H9 (cell line): ENCODE measurements at regions not wholly inside any gene's neighbourhood (a gene's known extent, or its start where the extent isn't known, plus 50 kb on each side); places are given as distances from the start of the nearest gene placed in this dataset.

Experiments used
- DNase-seq: peaks from one replicate; pipeline ENCODE4 v3.0.0-alpha.2; 2017
- H2AFZ ChIP-seq: one replicate; pipeline ENCODE4 v1.6.1; 2013; ENCODE audit warnings: mild to moderate bottlenecking, low read length, control low read depth, moderate library complexity
- H2AK5ac ChIP-seq: 2 replicates; pipeline ENCODE4 v1.6.1; 2013; ENCODE audit warnings: low read length, control low read depth, mixed read lengths; ENCODE audit not compliant: insufficient read length
- H2BK120ac ChIP-seq: one replicate; pipeline ENCODE4 v1.6.1; 2013; ENCODE audit warnings: low read depth, mild to moderate bottlenecking, low read length, control low read depth, inconsistent platforms; ENCODE audit not compliant: poor library complexity, severe bottlenecking
- H2BK12ac ChIP-seq: 2 replicates; pipeline ENCODE4 v1.6.1; 2013; ENCODE audit warnings: low read length, control low read depth, mixed read lengths, low read depth; ENCODE audit not compliant: insufficient read length
- H2BK15ac ChIP-seq: 2 replicates; pipeline ENCODE4 v1.6.1; 2013; ENCODE audit warnings: low read depth, low read length, control low read depth
- H2BK20ac ChIP-seq: one replicate; pipeline ENCODE4 v1.6.1; 2013; ENCODE audit warnings: low read depth, mild to moderate bottlenecking, low read length, control low read depth, inconsistent platforms; ENCODE audit not compliant: poor library complexity, severe bottlenecking
- H2BK5ac ChIP-seq: 2 replicates; pipeline ENCODE4 v1.6.1; 2013; ENCODE audit warnings: low read length, control low read depth, mixed read lengths; ENCODE audit not compliant: insufficient read length
- H3K14ac ChIP-seq: 2 replicates; pipeline ENCODE4 v1.6.1; 2013; ENCODE audit warnings: low read length, control low read depth; ENCODE audit not compliant: insufficient read depth
- H3K18ac ChIP-seq: 2 replicates; pipeline ENCODE4 v1.6.1; 2013; ENCODE audit warnings: low read depth, mild to moderate bottlenecking, mixed read lengths, low read length, control low read depth; ENCODE audit not compliant: insufficient read length
- H3K23ac ChIP-seq: 2 replicates; pipeline ENCODE4 v1.6.1; 2013; ENCODE audit warnings: low read length, control low read depth, mixed read lengths, low read depth; ENCODE audit not compliant: insufficient read length
- H3K23me2 ChIP-seq: 2 replicates; pipeline ENCODE4 v1.6.1; 2013; ENCODE audit warnings: low read depth, mild to moderate bottlenecking, mixed read lengths, low read length, control low read depth; ENCODE audit not compliant: insufficient read length, poor library complexity, severe bottlenecking
- H3K27ac ChIP-seq: 2 replicates; pipeline ENCODE4 v1.5.1; 2013; ENCODE audit warnings: low read length, control low read depth, mixed read lengths, low read depth; ENCODE audit not compliant: insufficient read length
- H3K27me3 ChIP-seq: 2 replicates; pipeline ENCODE4 v1.6.1; 2013; ENCODE audit warnings: low read length, control low read depth, inconsistent platforms; ENCODE audit not compliant: insufficient read depth
- H3K4ac ChIP-seq: 2 replicates; pipeline ENCODE4 v1.6.1; 2013; ENCODE audit warnings: low read depth, mild to moderate bottlenecking, control low read depth, inconsistent platforms, low read length, moderate library complexity
- H3K4me1 ChIP-seq: 2 replicates; pipeline ENCODE4 v1.6.1; 2013; ENCODE audit warnings: low read length, control low read depth, inconsistent platforms; ENCODE audit not compliant: insufficient read depth
- H3K4me2 ChIP-seq: 2 replicates; pipeline ENCODE4 v1.6.1; 2013; ENCODE audit warnings: low read length, control low read depth, mixed read lengths; ENCODE audit not compliant: insufficient read length, insufficient read depth
- H3K56ac ChIP-seq: 2 replicates; pipeline ENCODE4 v1.6.1; 2013; ENCODE audit warnings: low read depth, mild to moderate bottlenecking, mixed read lengths, low read length, control low read depth; ENCODE audit not compliant: insufficient read length
- H3K79me1 ChIP-seq: 2 replicates; pipeline ENCODE4 v1.6.1; 2013; ENCODE audit warnings: low read depth, mild to moderate bottlenecking, moderate library complexity, low read length, control low read depth, inconsistent platforms; ENCODE audit not compliant: insufficient read depth, poor library complexity, severe bottlenecking
- H3K79me2 ChIP-seq: 2 replicates; pipeline ENCODE4 v1.6.1; 2013; ENCODE audit warnings: low read length, control low read depth, inconsistent platforms; ENCODE audit not compliant: insufficient read depth
- H3K9ac ChIP-seq: 2 replicates; pipeline ENCODE4 v1.6.1; 2013; ENCODE audit warnings: low read length, control low read depth, mixed read lengths; ENCODE audit not compliant: insufficient read length; ENCODE audit errors: extremely low read depth
- H3K9me3 ChIP-seq: one replicate; pipeline ENCODE4 v1.6.1; 2013; ENCODE audit warnings: low read depth, low read length, inconsistent platforms; ENCODE audit not compliant: control insufficient read depth
- H3T11ph ChIP-seq: one replicate; pipeline ENCODE4 v1.6.1; 2013; ENCODE audit warnings: mild to moderate bottlenecking, low read length, control low read depth, inconsistent platforms
- H4K20me1 ChIP-seq: one replicate; pipeline ENCODE4 v1.6.1; 2013; ENCODE audit not compliant: control insufficient read depth, insufficient read length, insufficient read depth
- H4K5ac ChIP-seq: 2 replicates; pipeline ENCODE4 v1.6.1; 2013; ENCODE audit warnings: low read depth, mild to moderate bottlenecking, mixed read lengths, low read length, control low read depth; ENCODE audit not compliant: insufficient read length
- H4K8ac ChIP-seq: replicated peaks from 2 replicates; pipeline ENCODE4 v1.6.1; 2013; ENCODE audit warnings: low read length, control low read depth, mixed read lengths, low read depth; ENCODE audit not compliant: insufficient read length
- H4K91ac ChIP-seq: 2 replicates; pipeline ENCODE4 v1.6.1; 2013; ENCODE audit warnings: low read depth, mild to moderate bottlenecking, moderate library complexity, mixed read lengths, low read length, control low read depth; ENCODE audit not compliant: insufficient read length
- H3K27ac Mint-ChIP-seq, 3 experiments: 2 replicates in 2 of 3; 3 replicates in 1 of 3; pipeline ENCODE4 v1.8.0; 2020 to 2021; ENCODE audit warnings: mixed read lengths in 3 of 3, mild to moderate bottlenecking in 1 of 3, moderate library complexity in 1 of 3
- H3K27me3 Mint-ChIP-seq: 2 replicates; pipeline ENCODE4 v1.8.0; 2021; ENCODE audit warnings: low read depth, mild to moderate bottlenecking, moderate library complexity, mixed read lengths
- H3K36me3 Mint-ChIP-seq, 3 experiments: 2 replicates in 2 of 3; 3 replicates in 1 of 3; pipeline ENCODE4 v1.8.0; 2020 to 2021; ENCODE audit warnings: low read depth in 3 of 3, mixed read lengths in 3 of 3; ENCODE audit not compliant: insufficient read depth in 1 of 3
- H3K4me1 Mint-ChIP-seq, 2 experiments: 2 replicates each; pipeline ENCODE4 v1.8.0; 2020; ENCODE audit warnings: mixed read lengths in 2 of 2
- H3K4me3 Mint-ChIP-seq, 2 experiments: 2 replicates in 1 of 2; 3 replicates in 1 of 2; pipeline ENCODE4 v1.8.0; 2020 to 2021; ENCODE audit warnings: mild to moderate bottlenecking in 2 of 2, mixed read lengths in 2 of 2, moderate library complexity in 1 of 2
- H3K9me3 Mint-ChIP-seq, 2 experiments: 2 replicates in 1 of 2; 3 replicates in 1 of 2; pipeline ENCODE4 v1.8.0; 2020; ENCODE audit warnings: mild to moderate bottlenecking in 2 of 2, mixed read lengths in 2 of 2, moderate library complexity in 1 of 2
- CTCF ChIP-seq: fragments of 200-600 bp; sonication (generic); conservative IDR thresholded peaks from 3 replicates; pipeline ENCODE4 v1.8.0; 2021; ENCODE audit warnings: antibody characterized with exemption, mild to moderate bottlenecking
- WGBS: extraction: QIAGEN DNeasy Blood & Tissue Kit; methylation state at CpG from one replicate; pipeline ENCODE4 v1.1.7; 2013; ENCODE audit warnings: missing lambda C conversion rate, low lambda C conversion rate, mixed read lengths; ENCODE audit not compliant: insufficient read length; ENCODE audit errors: extremely low coverage; 5-methylcytosine and 5-hydroxymethylcytosine counted together

- Histone ChIP-seq H2BK20ac (no peak overlapping the region), H3K79me1 (no peaks in the 10 kb centered on the region), H3K79me2 (no peaks in the 10 kb centered on the region), H3K23me2 (no peaks in the 10 kb centered on the region), H2AK5ac (no peak overlapping the region), H3K14ac (no peak overlapping the region), H4K5ac (no peak overlapping the region), H3K4ac (no peak overlapping the region), H3K4me1 (no peaks in the 10 kb centered on the region; the same call in 1 of the 2 replicates), H3K9me3 (no peaks in the 10 kb centered on the region), H4K91ac (no peak overlapping the region), H3K27me3 (no peaks in the 10 kb centered on the region), H2BK5ac (no peak overlapping the region), H4K8ac (no peak overlapping the region), H3K56ac (no peak overlapping the region), H3K18ac (no peak overlapping the region), H3K9ac (no peak overlapping the region), H3K27ac (no peak overlapping the region), H2BK12ac (no peak overlapping the region), H2AFZ (no peak overlapping the region), H3K23ac (no peak overlapping the region), H3K4me2 (no peak overlapping the region), H4K20me1 (no peaks in the 10 kb centered on the region), H3T11ph (no peak overlapping the region), H2BK15ac (no peak overlapping the region), H2BK120ac (no peak overlapping the region)
- DNase-seq, result no peak
- no peak overlapping the region for H3K4me3 Mint-ChIP-seq
- no peak for TF ChIP-seq CTCF
- WGBS, result no CpG with 5 or more reads among the region's 3 CpGs
- H3K36me3 Mint-ChIP-seq, result peaks cover 0 to 4% (median 0%) of the 10 kb centered on the region in 3 experiments; a peak in 1 of 7 replicates
- H3K4me1 Mint-ChIP-seq, result peaks cover 8 to 9% of the 10 kb centered on the region in 2 experiments
- no peaks in the 10 kb centered on the region; a peak in 1 of 5 replicates for H3K9me3 Mint-ChIP-seq
- H3K27ac Mint-ChIP-seq, result no peak overlapping the region; a peak in 1 of 7 replicates
- H3K27me3 Mint-ChIP-seq, result no peaks in the 10 kb centered on the region
Observed at GRCh38 chr10:57983281-57983791, 284.4 kb downstream of the IPMK start.
